Nephron progenitor cell (in vitro differentiated cells): ENCODE measurements at regions not wholly inside any gene's neighbourhood (a gene's known extent, or its start where the extent isn't known, plus 50 kb on each side); places are given as distances from the start of the nearest gene placed in this dataset.

ENCODE experiments used
- DNase-seq: peaks from one replicate; pipeline ENCODE4 v3.0.0; 2021
- H3K27ac Mint-ChIP-seq: 2 replicates; pipeline ENCODE4 v1.8.0; 2021; ENCODE audit warnings: mild to moderate bottlenecking, moderate library complexity, mixed read lengths
- H3K27me3 Mint-ChIP-seq: 2 replicates; pipeline ENCODE4 v1.8.0; 2021; ENCODE audit warnings: mild to moderate bottlenecking, low read depth, mixed read lengths; ENCODE audit not compliant: poor library complexity
- H3K36me3 Mint-ChIP-seq: 2 replicates; pipeline ENCODE4 v1.8.0; 2021; ENCODE audit warnings: low read depth, mixed read lengths
- H3K4me1 Mint-ChIP-seq: 2 replicates; pipeline ENCODE4 v1.8.0; 2021; ENCODE audit warnings: mixed read lengths
- H3K4me3 Mint-ChIP-seq: 2 replicates; pipeline ENCODE4 v1.8.0; 2021; ENCODE audit warnings: mild to moderate bottlenecking, moderate library complexity, mixed read lengths
- H3K9me3 Mint-ChIP-seq: 2 replicates; pipeline ENCODE4 v1.8.0; 2021; ENCODE audit warnings: mild to moderate bottlenecking, moderate library complexity, mixed read lengths
- TF ChIP-seq, protein P1 (sequence below): fragments of 200-600 bp; sonication (generic); IDR thresholded peaks from 2 replicates; pipeline ENCODE4 v1.5.0; 2021; ENCODE audit warnings: antibody characterized with exemption

GRCh38 chr4:46503739-46504138 lies 113.8 kb upstream of the GABRA2 start:
- Mint-ChIP-seq H3K27ac (no peak overlapping the region), H3K27me3 (no peaks in the 10 kb centered on the region), H3K4me1 (no peaks in the 10 kb centered on the region), H3K4me3 (no peak overlapping the region), H3K36me3 (no peaks in the 10 kb centered on the region), H3K9me3 (no peaks in the 10 kb centered on the region)
- TF ChIP-seq, protein P1, sequence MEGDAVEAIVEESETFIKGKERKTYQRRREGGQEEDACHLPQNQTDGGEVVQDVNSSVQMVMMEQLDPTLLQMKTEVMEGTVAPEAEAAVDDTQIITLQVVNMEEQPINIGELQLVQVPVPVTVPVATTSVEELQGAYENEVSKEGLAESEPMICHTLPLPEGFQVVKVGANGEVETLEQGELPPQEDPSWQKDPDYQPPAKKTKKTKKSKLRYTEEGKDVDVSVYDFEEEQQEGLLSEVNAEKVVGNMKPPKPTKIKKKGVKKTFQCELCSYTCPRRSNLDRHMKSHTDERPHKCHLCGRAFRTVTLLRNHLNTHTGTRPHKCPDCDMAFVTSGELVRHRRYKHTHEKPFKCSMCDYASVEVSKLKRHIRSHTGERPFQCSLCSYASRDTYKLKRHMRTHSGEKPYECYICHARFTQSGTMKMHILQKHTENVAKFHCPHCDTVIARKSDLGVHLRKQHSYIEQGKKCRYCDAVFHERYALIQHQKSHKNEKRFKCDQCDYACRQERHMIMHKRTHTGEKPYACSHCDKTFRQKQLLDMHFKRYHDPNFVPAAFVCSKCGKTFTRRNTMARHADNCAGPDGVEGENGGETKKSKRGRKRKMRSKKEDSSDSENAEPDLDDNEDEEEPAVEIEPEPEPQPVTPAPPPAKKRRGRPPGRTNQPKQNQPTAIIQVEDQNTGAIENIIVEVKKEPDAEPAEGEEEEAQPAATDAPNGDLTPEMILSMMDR, result no peak
- DNase-seq, result no peak

- no peak for DNase-seq
- no peak overlapping the region for H3K4me3 Mint-ChIP-seq
- H3K27me3 Mint-ChIP-seq, result no peaks in the 10 kb centered on the region
- no peaks in the 10 kb centered on the region for H3K9me3 Mint-ChIP-seq
- H3K4me1 Mint-ChIP-seq, result peaks cover 10% of the 10 kb centered on the region
- no peaks in the 10 kb centered on the region for H3K36me3 Mint-ChIP-seq
- TF ChIP-seq, protein P1, result no peak
- H3K27ac Mint-ChIP-seq, result no peak overlapping the region
Observed at GRCh38 chr4:46492394-46492793, 102.5 kb upstream of the GABRA2 start.

DNA sequence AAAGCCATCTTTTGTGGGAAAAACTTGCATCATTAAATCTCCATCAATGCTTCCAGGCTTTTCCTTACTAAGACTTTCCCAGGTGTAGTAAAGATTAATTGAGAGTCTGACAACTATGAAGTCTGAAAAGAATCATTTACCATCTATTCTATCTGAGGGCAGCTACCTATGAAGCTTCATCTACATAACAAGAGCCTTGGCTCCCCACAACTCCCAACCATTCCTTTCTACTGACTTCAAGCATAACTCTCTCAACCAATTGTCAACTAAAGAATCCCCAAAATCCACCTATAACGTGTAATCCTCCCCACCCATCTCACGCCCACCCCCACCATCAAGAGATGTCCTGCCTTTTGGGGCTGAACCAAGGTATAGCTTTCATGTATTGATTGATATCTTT lies 101.5 kb upstream of the GABRA2 start:
- Mint-ChIP-seq H3K4me3 (no peak overlapping the region), H3K27me3 (no peaks in the 10 kb centered on the region), H3K27ac (no peak overlapping the region), H3K4me1 (peaks cover 10% of the 10 kb centered on the region), H3K36me3 (no peaks in the 10 kb centered on the region), H3K9me3 (no peaks in the 10 kb centered on the region)
- TF ChIP-seq, protein P1, result no peak
- DNase-seq, result no peak

DNA sequence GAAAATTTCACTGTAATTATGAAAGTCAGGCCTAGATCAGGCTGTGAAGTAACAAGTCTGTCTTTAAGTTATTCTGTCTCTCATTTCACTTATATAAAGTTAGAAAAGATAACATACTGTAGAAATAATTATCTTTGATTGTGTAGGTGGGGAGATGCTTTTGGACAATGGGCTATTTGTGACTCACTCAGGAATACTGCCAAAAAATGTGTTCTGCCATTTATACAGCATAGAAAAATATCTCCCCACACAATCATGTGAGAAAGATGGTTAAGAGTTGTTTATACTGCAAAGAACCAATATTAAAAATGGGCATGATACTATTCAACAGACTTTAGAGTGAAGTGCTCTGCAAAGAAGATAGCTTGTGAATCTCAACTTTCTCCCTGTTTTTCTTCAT lies 95.0 kb upstream of the GABRA2 start:
- DNase-seq, result no peak
- no peaks in the 10 kb centered on the region for H3K9me3 Mint-ChIP-seq
- TF ChIP-seq, protein P1, result no peak
- no peaks in the 10 kb centered on the region for H3K36me3 Mint-ChIP-seq
- H3K4me1 Mint-ChIP-seq, result no peaks in the 10 kb centered on the region
- H3K27me3 Mint-ChIP-seq, result no peaks in the 10 kb centered on the region
- no peak overlapping the region for H3K27ac Mint-ChIP-seq
- no peak overlapping the region for H3K4me3 Mint-ChIP-seq

GRCh38 chr4:46462733-46463132 lies 72.8 kb upstream of the GABRA2 start:
- H3K9me3 Mint-ChIP-seq, result peaks cover 5% of the 10 kb centered on the region
- no peaks in the 10 kb centered on the region for H3K27me3 Mint-ChIP-seq
- H3K27ac Mint-ChIP-seq, result no peak overlapping the region
- TF ChIP-seq, protein P1, result no peak
- no peak for DNase-seq
- no peaks in the 10 kb centered on the region for H3K4me1 Mint-ChIP-seq
- H3K36me3 Mint-ChIP-seq, result no peaks in the 10 kb centered on the region
- no peak overlapping the region for H3K4me3 Mint-ChIP-seq

DNA sequence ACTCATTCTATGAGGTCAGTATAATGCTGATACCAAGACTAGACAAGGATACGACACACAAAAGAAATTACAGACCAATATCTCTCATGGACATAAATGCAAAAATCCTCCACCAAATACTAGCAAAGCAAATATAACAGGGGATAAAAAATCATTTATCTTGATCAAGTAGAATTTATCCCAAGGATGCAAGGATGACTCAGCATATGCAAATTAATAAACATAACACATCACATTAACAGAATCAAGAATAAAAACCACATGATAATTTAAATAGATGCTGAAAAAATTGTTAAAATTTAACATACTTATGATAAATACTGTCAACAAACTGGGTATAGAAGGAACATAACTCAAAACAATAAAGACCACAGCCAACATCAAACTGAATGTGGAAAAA lies 69.4 kb upstream of the GABRA2 start:
- H3K36me3 Mint-ChIP-seq, result no peaks in the 10 kb centered on the region
- H3K4me1 Mint-ChIP-seq, result no peaks in the 10 kb centered on the region
- no peak overlapping the region for H3K27ac Mint-ChIP-seq
- TF ChIP-seq, protein P1, result no peak
- H3K27me3 Mint-ChIP-seq, result no peaks in the 10 kb centered on the region
- no peak overlapping the region for H3K4me3 Mint-ChIP-seq
- no peak for DNase-seq
- H3K9me3 Mint-ChIP-seq, result peaks cover 15% of the 10 kb centered on the region
